ENCODE measurements at regions not wholly inside any gene's neighbourhood (a gene's known extent, or its start where the extent isn't known, plus 50 kb on each side); places are given as distances from the start of the nearest gene placed in this dataset.
A peak's percentile ranks its signal among the peaks of the same experiment; 100 is the strongest.

DNA sequence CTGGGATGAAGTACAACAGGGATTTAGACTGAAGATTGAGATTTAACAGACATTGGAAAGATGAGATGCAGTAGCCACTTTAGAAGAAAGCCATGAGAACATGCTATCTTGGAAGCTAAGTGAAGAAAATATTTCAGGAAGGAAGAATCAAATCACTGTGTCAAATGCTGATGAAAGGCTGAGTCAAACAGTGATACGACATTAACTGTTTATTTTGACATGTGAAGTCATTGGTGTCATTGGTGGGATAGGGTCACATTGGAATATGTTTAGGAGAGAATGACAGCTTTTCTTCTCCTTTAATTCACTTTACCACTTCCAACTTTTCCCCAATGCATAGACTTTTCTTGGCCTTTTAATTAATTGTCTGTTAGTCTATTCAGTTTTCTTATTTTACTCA is 653.0 kb upstream of the BOD1L1 start:
- Histone ChIP-seq H3K9me3 (ENCODE audit: insufficient read depth, low read depth) (no peaks in the 10 kb centered on the region), H2AFZ (no peak overlapping the region), H3K79me2 (ENCODE audit: low read depth) (no peaks in the 10 kb centered on the region), H3F3A (ENCODE audit: insufficient read depth, low read depth) (no peaks in the 10 kb centered on the region), H3K36me3 (ENCODE audit: low read depth) (no peaks in the 10 kb centered on the region), H3K4me2 (no peak overlapping the region), H3K27me3 (ENCODE audit: insufficient read depth, low read depth) (no peaks in the 10 kb centered on the region), H3K9me2 (ENCODE audit: insufficient read depth) (no peaks in the 10 kb centered on the region), H3K4me1 (replicated peaks; ENCODE audit: insufficient read depth) (no peaks in the 10 kb centered on the region), H3K27ac (no peak overlapping the region), H3K4me3 (no peak overlapping the region), H4K20me1 (ENCODE audit: insufficient read depth) (no peaks in the 10 kb centered on the region)
- intact Hi-C loops (cut with micrococcal nuclease; ENCODE audit: unreplicated experiment), result no loop called here
- TF ChIP-seq, protein P1, sequence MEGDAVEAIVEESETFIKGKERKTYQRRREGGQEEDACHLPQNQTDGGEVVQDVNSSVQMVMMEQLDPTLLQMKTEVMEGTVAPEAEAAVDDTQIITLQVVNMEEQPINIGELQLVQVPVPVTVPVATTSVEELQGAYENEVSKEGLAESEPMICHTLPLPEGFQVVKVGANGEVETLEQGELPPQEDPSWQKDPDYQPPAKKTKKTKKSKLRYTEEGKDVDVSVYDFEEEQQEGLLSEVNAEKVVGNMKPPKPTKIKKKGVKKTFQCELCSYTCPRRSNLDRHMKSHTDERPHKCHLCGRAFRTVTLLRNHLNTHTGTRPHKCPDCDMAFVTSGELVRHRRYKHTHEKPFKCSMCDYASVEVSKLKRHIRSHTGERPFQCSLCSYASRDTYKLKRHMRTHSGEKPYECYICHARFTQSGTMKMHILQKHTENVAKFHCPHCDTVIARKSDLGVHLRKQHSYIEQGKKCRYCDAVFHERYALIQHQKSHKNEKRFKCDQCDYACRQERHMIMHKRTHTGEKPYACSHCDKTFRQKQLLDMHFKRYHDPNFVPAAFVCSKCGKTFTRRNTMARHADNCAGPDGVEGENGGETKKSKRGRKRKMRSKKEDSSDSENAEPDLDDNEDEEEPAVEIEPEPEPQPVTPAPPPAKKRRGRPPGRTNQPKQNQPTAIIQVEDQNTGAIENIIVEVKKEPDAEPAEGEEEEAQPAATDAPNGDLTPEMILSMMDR (conservative IDR thresholded peaks at IDR 0.05), result no peak
- TF ChIP-seq EZH2 (IDR thresholded peaks at IDR 0.05; ENCODE audit: low read depth), result no peak
- POLR2A ChIA-PET (ENCODE audit: unreplicated experiment), result no interaction called here
- CTCF ChIA-PET, result no interaction called here
- BruUV-seq (replicated peaks), result no TSS peak
- DNase-seq, result no peak

DNA sequence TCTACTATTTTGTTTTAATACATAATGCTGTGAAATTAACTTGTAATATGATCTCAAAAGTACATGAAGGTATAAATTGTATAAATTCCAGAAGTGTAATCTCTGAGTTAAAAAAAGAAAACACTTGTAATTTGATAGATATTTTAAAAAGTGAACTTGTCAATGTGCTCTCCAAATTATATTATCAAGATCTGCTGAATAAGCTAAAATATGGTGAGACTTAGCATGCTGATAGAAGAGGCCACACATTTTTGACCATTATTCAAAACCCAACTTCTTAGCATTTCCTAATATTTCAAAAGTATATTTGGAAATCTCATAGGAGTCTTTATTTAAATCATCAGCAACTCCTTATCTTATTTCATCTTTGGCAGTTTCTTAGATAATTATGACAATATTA is 657.1 kb upstream of the BOD1L1 start:
- no peak for DNase-seq
- intact Hi-C loops (cut with micrococcal nuclease; ENCODE audit: unreplicated experiment), result no loop called here
- no peak overlapping the region for H3K4me3 ChIP-seq
- H3K9me2 ChIP-seq (ENCODE audit: insufficient read depth), result no peaks in the 10 kb centered on the region
- H3K79me2 ChIP-seq (ENCODE audit: low read depth), result no peaks in the 10 kb centered on the region
- H3K9me3 ChIP-seq (ENCODE audit: insufficient read depth, low read depth), result no peaks in the 10 kb centered on the region
- ChIA-PET CTCF (no interaction called here), POLR2A (ENCODE audit: unreplicated experiment) (no interaction called here)
- no peak overlapping the region for H3K4me2 ChIP-seq
- H3K27me3 ChIP-seq (ENCODE audit: insufficient read depth, low read depth), result no peaks in the 10 kb centered on the region
- no peak overlapping the region for H2AFZ ChIP-seq
- TF ChIP-seq, protein P1 (conservative IDR thresholded peaks at IDR 0.05), result no peak
- TF ChIP-seq EZH2 (IDR thresholded peaks at IDR 0.05; ENCODE audit: low read depth), result no peak
- H3K4me1 ChIP-seq (replicated peaks; ENCODE audit: insufficient read depth), result no peaks in the 10 kb centered on the region
- no TSS peak for BruUV-seq (replicated peaks)
- no peaks in the 10 kb centered on the region for H3F3A ChIP-seq (ENCODE audit: insufficient read depth, low read depth)
- no peaks in the 10 kb centered on the region for H3K36me3 ChIP-seq (ENCODE audit: low read depth)
- H3K27ac ChIP-seq, result no peak overlapping the region
- no peaks in the 10 kb centered on the region for H4K20me1 ChIP-seq (ENCODE audit: insufficient read depth)

DNA sequence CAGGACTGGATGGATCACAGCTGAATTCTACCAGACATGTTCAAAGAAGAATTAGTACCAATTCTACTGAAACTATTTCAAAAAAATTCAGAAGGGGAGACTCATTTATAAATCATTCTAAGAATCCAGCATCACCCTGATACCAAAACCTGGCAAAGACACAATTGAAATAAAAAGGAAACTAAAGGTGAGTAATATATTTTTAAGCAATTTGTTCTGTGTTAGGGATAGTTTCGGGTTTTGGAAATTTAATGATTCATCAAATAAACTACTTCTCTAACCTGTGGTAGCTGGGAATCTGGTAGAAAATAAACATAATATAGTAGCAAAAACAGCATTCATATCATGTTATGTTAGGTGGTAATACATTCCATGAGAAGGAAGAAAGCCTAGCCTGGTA is 662.2 kb upstream of the BOD1L1 start:
- Histone ChIP-seq H3K4me1 (replicated peaks; ENCODE audit: insufficient read depth) (no peaks in the 10 kb centered on the region), H3K9me2 (ENCODE audit: insufficient read depth) (no peaks in the 10 kb centered on the region), H3K9me3 (ENCODE audit: insufficient read depth, low read depth) (no peaks in the 10 kb centered on the region), H3K4me3 (no peak overlapping the region), H3K79me2 (ENCODE audit: low read depth) (no peaks in the 10 kb centered on the region), H2AFZ (no peak overlapping the region), H3K4me2 (no peak overlapping the region), H3K27ac (no peak overlapping the region), H4K20me1 (ENCODE audit: insufficient read depth) (no peaks in the 10 kb centered on the region), H3F3A (ENCODE audit: insufficient read depth, low read depth) (no peaks in the 10 kb centered on the region), H3K27me3 (ENCODE audit: insufficient read depth, low read depth) (no peaks in the 10 kb centered on the region), H3K36me3 (ENCODE audit: low read depth) (no peaks in the 10 kb centered on the region)
- peak in 1 of 2 experiments; percentile 37 for DNase-seq
- intact Hi-C loops (cut with micrococcal nuclease; ENCODE audit: unreplicated experiment), result no loop called here
- BruUV-seq (replicated peaks), result no TSS peak
- ChIA-PET CTCF (no interaction called here), POLR2A (ENCODE audit: unreplicated experiment) (no interaction called here)
- TF ChIP-seq, protein P1 (conservative IDR thresholded peaks at IDR 0.05), result no peak
- TF ChIP-seq EZH2 (IDR thresholded peaks at IDR 0.05; ENCODE audit: low read depth), result no peak
